Lung (tissue), 11 donors: ENCODE measurements at regions not wholly inside any gene's neighbourhood (a gene's known extent, or its start where the extent isn't known, plus 50 kb on each side); places are given as distances from the start of the nearest gene placed in this dataset.

Experiments
- ATAC-seq: fragments of 200-7000 bp; cut with Tn5 transposase; one replicate; pipeline ENCODE4 v1.9.1; 2020; ENCODE audit warnings: moderate number of reproducible peaks; ENCODE audit not compliant: insufficient read depth, low FRiP score
- DNase-seq, 3 donors: peaks; one replicate each; pipeline ENCODE4 v3.0.0-alpha.2; 2013 to 2017
- H3K27ac ChIP-seq, 2 donors: one replicate each; pipeline ENCODE4 v1.5.1; 2013; ENCODE audit warnings: mild to moderate bottlenecking in 2 of 2, moderate library complexity in 2 of 2, control low read depth in 1 of 2, inconsistent platforms in 1 of 2, low read depth in 1 of 2, low read length in 1 of 2
- H3K27me3 ChIP-seq, 3 donors: one replicate each; pipeline ENCODE4 v1.5.1; 2013; ENCODE audit warnings: low read length in 2 of 3; ENCODE audit not compliant: control insufficient read depth in 3 of 3, insufficient read depth in 3 of 3
- H3K36me3 ChIP-seq, 4 donors: one replicate each; pipeline ENCODE4 v1.5.1; 2013; ENCODE audit warnings: low read length in 4 of 4, mild to moderate bottlenecking in 1 of 4, moderate library complexity in 1 of 4; ENCODE audit not compliant: control insufficient read depth in 4 of 4, insufficient read depth in 4 of 4
- H3K4me1 ChIP-seq, 5 donors: one replicate each; pipeline ENCODE4 v1.5.1; 2013; ENCODE audit warnings: low read length in 5 of 5, mild to moderate bottlenecking in 2 of 5, moderate library complexity in 1 of 5; ENCODE audit not compliant: control insufficient read depth in 5 of 5, insufficient read depth in 5 of 5
- H3K4me3 ChIP-seq: one replicate; pipeline ENCODE4 v1.5.1; 2013; ENCODE audit warnings: mild to moderate bottlenecking, control low read depth, moderate library complexity
- H3K9ac ChIP-seq, 2 donors: one replicate each; pipeline ENCODE4 v1.5.1; 2013; ENCODE audit warnings: low read length in 2 of 2, control low read depth in 1 of 2; ENCODE audit not compliant: insufficient read depth in 1 of 2
- H3K9me3 ChIP-seq, 4 donors: one replicate each; pipeline ENCODE4 v1.5.1; 2013; ENCODE audit warnings: low read length in 3 of 4, mild to moderate bottlenecking in 1 of 4, moderate library complexity in 1 of 4; ENCODE audit not compliant: control insufficient read depth in 4 of 4, insufficient read depth in 3 of 4
- CTCF ChIP-seq: IDR thresholded peaks from 2 replicates; pipeline ENCODE4 v1.5.1; 2012; ENCODE audit warnings: mild to moderate bottlenecking; ENCODE audit errors: control extremely low read depth, extremely low read depth
- WGBS, 2 donors: extraction: QIAGEN DNeasy Blood & Tissue Kit; methylation state at CpG; one replicate each; pipeline ENCODE4 v1.1.7; 2013; 5-methylcytosine and 5-hydroxymethylcytosine counted together
- donor health status: control.
- donor health status: control.
- donor health status: Bipolar disorder and iron deficiency.
- donor health status: healthy.
- donor health status: DM: yes; HTN: yes; CAD: no.

- WGBS, 2 donors: 58 to 76% methylated on average over 1 of the region's 1 CpG
- H3K9me3 ChIP-seq: no peaks in the 10 kb centered on the region
- no peak overlapping the region for H3K9ac ChIP-seq
- H3K4me1 ChIP-seq: peaks cover 0 to 7% (median 0%) of the 10 kb centered on the region in 5 donors
- no peaks in the 10 kb centered on the region for H3K27me3 ChIP-seq
- H3K4me3 ChIP-seq: no peak overlapping the region
- no peaks in the 10 kb centered on the region for H3K36me3 ChIP-seq
- no peak overlapping the region for H3K27ac ChIP-seq
- DNase-seq (peak in 1 of 3 donors; percentile 10), ATAC-seq (no peak)
- TF ChIP-seq CTCF: no peak
Measured at GRCh38 chr14:79986251-79986650, 225.1 kb downstream of the DIO2 start.

GRCh38 chr14:79972230-79972629, 239.1 kb downstream of the DIO2 start:
- Histone ChIP-seq H3K27me3 (no peaks in the 10 kb centered on the region), H3K36me3 (no peaks in the 10 kb centered on the region), H3K9me3 (no peaks in the 10 kb centered on the region), H3K4me1 (no peaks in the 10 kb centered on the region), H3K4me3 (no peak overlapping the region), H3K9ac (no peak overlapping the region), H3K27ac (no peak overlapping the region)
- ATAC-seq: no peak
- no peak for TF ChIP-seq CTCF
- 32 to 56% methylated on average over 1 of the region's 1 CpG for WGBS, 2 donors
- peak in 1 of 3 donors; percentile 40 for DNase-seq

- H3K9ac ChIP-seq: no peak overlapping the region
- no peak overlapping the region for H3K27ac ChIP-seq
- TF ChIP-seq CTCF: no peak
- H3K4me1 ChIP-seq: no peaks in the 10 kb centered on the region
- DNase-seq (no peak), ATAC-seq (no peak)
- H3K9me3 ChIP-seq: no peaks in the 10 kb centered on the region
- WGBS, 2 donors: 77 to 83% methylated on average over 2 of the region's 2 CpGs
- no peaks in the 10 kb centered on the region for H3K27me3 ChIP-seq
- H3K36me3 ChIP-seq: no peaks in the 10 kb centered on the region
- H3K4me3 ChIP-seq: no peak overlapping the region
Measured at GRCh38 chr14:79971330-79971729, 240.0 kb downstream of the DIO2 start.

- Histone ChIP-seq H3K27ac (no peak overlapping the region), H3K4me1 (no peaks in the 10 kb centered on the region), H3K4me3 (no peak overlapping the region), H3K36me3 (no peaks in the 10 kb centered on the region), H3K9me3 (no peaks in the 10 kb centered on the region), H3K27me3 (no peaks in the 10 kb centered on the region), H3K9ac (no peak overlapping the region)
- ATAC-seq (no peak), DNase-seq (no peak)
- TF ChIP-seq CTCF: no peak
- WGBS, 2 donors: 42 to 43% methylated on average over 2 of the region's 2 CpGs
Measured at GRCh38 chr14:79967453-79967852, 243.9 kb downstream of the DIO2 start.
